GM23338 (cell line): ENCODE measurements at regions not wholly inside any gene's neighbourhood (a gene's known extent, or its start where the extent isn't known, plus 50 kb on each side); places are given as distances from the start of the nearest gene placed in this dataset.

Experiments
- ATAC-seq: fragments of 200-7000 bp; cut with Tn5 transposase; 3 replicates; pipeline ENCODE4 v1.9.1; 2020
- DNase-seq: peaks from one replicate; pipeline ENCODE4 v3.0.0-alpha.2; 2015; ENCODE audit warnings: low spot score
- H2AFZ ChIP-seq: fragments of 200-600 bp; sonication (generic); 2 replicates; pipeline ENCODE4 v1.8.0; 2016; ENCODE audit warnings: antibody characterized with exemption, mild to moderate bottlenecking, moderate library complexity
- H3F3A ChIP-seq: fragments of 200-600 bp; sonication (generic); replicated peaks from 2 replicates; pipeline ENCODE4 v1.8.0; 2017; ENCODE audit warnings: antibody characterized with exemption, mixed run types, low read depth
- H3K27ac ChIP-seq: fragments of 200-600 bp; sonication (generic); 2 replicates; pipeline ENCODE4 v1.6.1; 2016; ENCODE audit warnings: low read depth
- H3K27me3 ChIP-seq: fragments of 200-600 bp; sonication (generic); 2 replicates; pipeline ENCODE4 v1.8.0; 2016; ENCODE audit warnings: mild to moderate bottlenecking, mixed run types, moderate library complexity; ENCODE audit not compliant: insufficient read depth
- H3K36me3 ChIP-seq: fragments of 200-600 bp; sonication (generic); 2 replicates; pipeline ENCODE4 v1.8.0; 2016; ENCODE audit warnings: mild to moderate bottlenecking; ENCODE audit not compliant: insufficient read depth
- H3K4me1 ChIP-seq: fragments of 200-600 bp; sonication (generic); 2 replicates; pipeline ENCODE4 v1.8.0; 2016; ENCODE audit warnings: mild to moderate bottlenecking, moderate library complexity; ENCODE audit not compliant: insufficient read depth
- H3K4me2 ChIP-seq: fragments of 200-600 bp; sonication (generic); 2 replicates; pipeline ENCODE4 v1.7.1; 2017; ENCODE audit warnings: mixed run types
- H3K4me3 ChIP-seq: fragments of 200-600 bp; sonication (generic); 2 replicates; pipeline ENCODE4 v1.6.1; 2016; ENCODE audit warnings: mixed run types
- H3K79me2 ChIP-seq: fragments of 200-600 bp; sonication (generic); replicated peaks from 2 replicates; pipeline ENCODE4 v1.8.0; 2017; ENCODE audit warnings: mild to moderate bottlenecking; ENCODE audit not compliant: insufficient read depth
- H3K9me2 ChIP-seq: fragments of 200-600 bp; sonication (generic); 2 replicates; pipeline ENCODE4 v1.8.0; 2017; ENCODE audit not compliant: insufficient read depth
- H4K20me1 ChIP-seq: fragments of 200-600 bp; sonication (generic); replicated peaks from 2 replicates; pipeline ENCODE4 v1.8.0; 2017; ENCODE audit warnings: mild to moderate bottlenecking; ENCODE audit not compliant: insufficient read depth
- H3K27ac Mint-ChIP-seq: 2 replicates; pipeline ENCODE4 v1.8.0; 2020; ENCODE audit warnings: inconsistent platforms, mild to moderate bottlenecking, moderate library complexity, mixed read lengths
- H3K27me3 Mint-ChIP-seq: 3 replicates; pipeline ENCODE4 v1.8.0; 2022; ENCODE audit warnings: low read depth, mild to moderate bottlenecking, moderate library complexity, mixed read lengths, inconsistent platforms; ENCODE audit not compliant: insufficient read depth, poor library complexity
- H3K36me3 Mint-ChIP-seq: 3 replicates; pipeline ENCODE4 v1.8.0; 2021; ENCODE audit warnings: low read depth, mild to moderate bottlenecking, inconsistent platforms, moderate library complexity, mixed read lengths
- H3K4me1 Mint-ChIP-seq: 3 replicates; pipeline ENCODE4 v1.8.0; 2020; ENCODE audit warnings: mild to moderate bottlenecking, inconsistent platforms, mixed read lengths
- H3K4me3 Mint-ChIP-seq: 3 replicates; pipeline ENCODE4 v1.8.0; 2021; ENCODE audit warnings: moderate library complexity, mild to moderate bottlenecking, inconsistent platforms, mixed read lengths
- H3K9me3 Mint-ChIP-seq: 3 replicates; pipeline ENCODE4 v1.8.0; 2020; ENCODE audit warnings: moderate library complexity, mild to moderate bottlenecking, inconsistent platforms, mixed read lengths
- CREB1 ChIP-seq: fragments of 250-450 bp; sonication (Bioruptor Pico); IDR thresholded peaks from 2 replicates; pipeline ENCODE4 v1.5.0; 2020; ENCODE audit warnings: low read depth, mild to moderate bottlenecking, moderate library complexity
- EZH2phosphoT487 ChIP-seq: fragments of 200-600 bp; sonication (generic); IDR thresholded peaks from one replicate; pipeline ENCODE4 v1.8.1; 2018; ENCODE audit warnings: antibody characterized with exemption; ENCODE audit not compliant: unreplicated experiment
- JUNB ChIP-seq: IDR thresholded peaks from one replicate; pipeline ENCODE4 v1.6.1; 2016; ENCODE audit warnings: antibody characterized with exemption; ENCODE audit not compliant: unreplicated experiment
- POLR2AphosphoS5 ChIP-seq: IDR thresholded peaks from 2 replicates; pipeline ENCODE4 v1.6.1; 2016; ENCODE audit warnings: antibody characterized with exemption, low read depth
- ZNF331 ChIP-seq: fragments of 250-450 bp; sonication (Bioruptor Pico); IDR thresholded peaks from 2 replicates; pipeline ENCODE4 v1.5.0; 2020; ENCODE audit warnings: low read depth, mild to moderate bottlenecking, moderate library complexity
- TF ChIP-seq, protein P1 (sequence below): IDR thresholded peaks from one replicate; pipeline ENCODE4 v1.6.1; 2018; ENCODE audit warnings: antibody characterized with exemption; ENCODE audit not compliant: unreplicated experiment
- TF ChIP-seq, protein P2 (sequence below): fragments of 250-450 bp; sonication (Bioruptor Pico); IDR thresholded peaks from 2 replicates; pipeline ENCODE4 v1.5.0; 2020; ENCODE audit warnings: mild to moderate bottlenecking, moderate library complexity
- TF ChIP-seq, protein P3 (sequence below): IDR thresholded peaks from 2 replicates; pipeline ENCODE4 v1.6.1; 2016; ENCODE audit warnings: antibody characterized with exemption

DNA sequence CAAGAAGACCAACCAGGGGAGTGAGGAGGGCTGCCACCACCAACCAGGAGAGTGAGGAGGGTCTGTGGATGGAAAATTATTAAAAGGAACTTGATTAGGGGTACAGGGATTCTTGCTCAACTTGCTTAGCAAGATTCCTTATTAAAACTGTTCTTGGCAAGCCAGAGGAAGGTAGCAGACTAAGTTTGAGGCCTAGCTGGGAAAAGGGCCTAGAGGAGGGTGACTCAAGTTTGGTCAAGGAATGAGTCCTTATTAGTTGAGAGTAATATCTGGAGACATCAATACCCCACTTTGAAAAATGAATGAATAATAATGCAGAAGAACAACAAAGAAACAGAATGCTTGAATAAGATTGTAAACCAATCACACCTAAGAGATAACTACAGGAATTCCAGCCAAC, 612.4 kb upstream of the ZFP42 start (continued):
- TF ChIP-seq, protein P1, sequence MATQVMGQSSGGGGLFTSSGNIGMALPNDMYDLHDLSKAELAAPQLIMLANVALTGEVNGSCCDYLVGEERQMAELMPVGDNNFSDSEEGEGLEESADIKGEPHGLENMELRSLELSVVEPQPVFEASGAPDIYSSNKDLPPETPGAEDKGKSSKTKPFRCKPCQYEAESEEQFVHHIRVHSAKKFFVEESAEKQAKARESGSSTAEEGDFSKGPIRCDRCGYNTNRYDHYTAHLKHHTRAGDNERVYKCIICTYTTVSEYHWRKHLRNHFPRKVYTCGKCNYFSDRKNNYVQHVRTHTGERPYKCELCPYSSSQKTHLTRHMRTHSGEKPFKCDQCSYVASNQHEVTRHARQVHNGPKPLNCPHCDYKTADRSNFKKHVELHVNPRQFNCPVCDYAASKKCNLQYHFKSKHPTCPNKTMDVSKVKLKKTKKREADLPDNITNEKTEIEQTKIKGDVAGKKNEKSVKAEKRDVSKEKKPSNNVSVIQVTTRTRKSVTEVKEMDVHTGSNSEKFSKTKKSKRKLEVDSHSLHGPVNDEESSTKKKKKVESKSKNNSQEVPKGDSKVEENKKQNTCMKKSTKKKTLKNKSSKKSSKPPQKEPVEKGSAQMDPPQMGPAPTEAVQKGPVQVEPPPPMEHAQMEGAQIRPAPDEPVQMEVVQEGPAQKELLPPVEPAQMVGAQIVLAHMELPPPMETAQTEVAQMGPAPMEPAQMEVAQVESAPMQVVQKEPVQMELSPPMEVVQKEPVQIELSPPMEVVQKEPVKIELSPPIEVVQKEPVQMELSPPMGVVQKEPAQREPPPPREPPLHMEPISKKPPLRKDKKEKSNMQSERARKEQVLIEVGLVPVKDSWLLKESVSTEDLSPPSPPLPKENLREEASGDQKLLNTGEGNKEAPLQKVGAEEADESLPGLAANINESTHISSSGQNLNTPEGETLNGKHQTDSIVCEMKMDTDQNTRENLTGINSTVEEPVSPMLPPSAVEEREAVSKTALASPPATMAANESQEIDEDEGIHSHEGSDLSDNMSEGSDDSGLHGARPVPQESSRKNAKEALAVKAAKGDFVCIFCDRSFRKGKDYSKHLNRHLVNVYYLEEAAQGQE, result no peak
- TF ChIP-seq EZH2phosphoT487, result no peak

DNA sequence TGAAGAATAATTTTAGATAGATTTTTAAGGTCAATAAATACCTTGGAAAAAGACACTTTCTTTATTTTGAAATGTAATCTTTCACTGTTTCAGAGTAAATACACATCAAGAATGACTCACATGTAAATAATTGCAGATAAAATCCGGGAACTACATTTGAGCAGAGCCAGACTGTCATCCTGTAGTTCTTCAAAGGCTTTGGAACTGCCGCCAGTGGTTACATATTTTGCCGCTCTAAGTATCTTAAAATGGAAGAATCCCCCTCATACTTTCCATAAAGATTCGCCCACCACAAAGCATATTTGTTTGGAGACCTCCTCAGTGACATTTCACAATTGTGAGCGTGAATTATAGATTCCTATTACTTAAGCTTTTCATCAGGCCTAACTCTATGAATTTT, 607.8 kb upstream of the ZFP42 start:
- no peaks in the 10 kb centered on the region for H3K79me2 ChIP-seq
- no peak overlapping the region for H2AFZ ChIP-seq
- Mint-ChIP-seq H3K36me3 (no peaks in the 10 kb centered on the region), H3K4me3 (no peak overlapping the region), H3K9me3 (peaks cover under 1% of the 10 kb centered on the region; the same call in 1 of the 3 replicates), H3K27ac (no peak overlapping the region), H3K4me1 (no peaks in the 10 kb centered on the region), H3K27me3 (no peaks in the 10 kb centered on the region)
- 0 out of 2 replicates have a peak, but pooled peaks cover 13% of the 10 kb centered on the region for H3K9me2 ChIP-seq
- H3K4me1 ChIP-seq, result no peaks in the 10 kb centered on the region
- H3K27me3 ChIP-seq, result no peaks in the 10 kb centered on the region
- no peaks in the 10 kb centered on the region for H3K36me3 ChIP-seq
- H3K4me2 ChIP-seq, result no peak overlapping the region
- DNase-seq (no peak), ATAC-seq (no peak)
- no peak overlapping the region for H3K27ac ChIP-seq
- no peaks in the 10 kb centered on the region for H3F3A ChIP-seq
- no peak overlapping the region for H3K4me3 ChIP-seq
- no peak for TF ChIP-seq POLR2AphosphoS5
- no peak for TF ChIP-seq JUNB
- H4K20me1 ChIP-seq, result no peaks in the 10 kb centered on the region

DNA sequence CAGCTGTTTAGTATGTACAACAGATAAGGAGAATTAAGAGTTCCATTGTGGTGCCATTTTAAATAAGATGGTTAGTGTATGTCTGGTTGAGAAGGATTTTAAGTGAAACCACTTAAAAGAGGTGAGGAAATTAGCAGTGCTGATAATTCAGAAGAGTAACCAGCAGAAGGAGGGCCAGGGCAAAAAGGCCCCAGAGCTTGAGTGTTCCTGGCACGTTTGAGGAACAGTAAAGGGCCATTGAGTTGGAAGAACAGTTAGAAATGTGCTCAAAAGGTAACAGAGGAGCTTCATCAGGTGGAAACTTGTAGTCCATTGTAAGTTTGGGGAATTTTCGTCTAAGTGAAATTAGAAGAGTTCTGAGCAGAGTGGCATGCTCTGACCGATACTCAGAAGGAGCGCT, 606.2 kb upstream of the ZFP42 start:
- H3F3A ChIP-seq, result no peaks in the 10 kb centered on the region
- Mint-ChIP-seq H3K36me3 (no peaks in the 10 kb centered on the region), H3K4me3 (no peak overlapping the region), H3K27me3 (no peaks in the 10 kb centered on the region), H3K9me3 (no peaks in the 10 kb centered on the region), H3K4me1 (no peaks in the 10 kb centered on the region), H3K27ac (no peak overlapping the region)
- H4K20me1 ChIP-seq, result no peaks in the 10 kb centered on the region
- 0 out of 2 replicates have a peak, but pooled peaks cover 13% of the 10 kb centered on the region for H3K9me2 ChIP-seq
- no peaks in the 10 kb centered on the region for H3K27me3 ChIP-seq
- H3K27ac ChIP-seq, result no peak overlapping the region
- no peak for ATAC-seq
- no peaks in the 10 kb centered on the region for H3K36me3 ChIP-seq
- no peak for DNase-seq
- no peak overlapping the region for H3K4me3 ChIP-seq
- no peak overlapping the region for H3K4me2 ChIP-seq
- no peaks in the 10 kb centered on the region for H3K4me1 ChIP-seq
- no peaks in the 10 kb centered on the region for H3K79me2 ChIP-seq
- H2AFZ ChIP-seq, result no peak overlapping the region
- TF ChIP-seq ZNF331 (CRISPR knock-in tag), result no peak
- no peak for TF ChIP-seq POLR2AphosphoS5
- TF ChIP-seq CREB1 (CRISPR knock-in tag), result no peak
- TF ChIP-seq, protein P2, sequence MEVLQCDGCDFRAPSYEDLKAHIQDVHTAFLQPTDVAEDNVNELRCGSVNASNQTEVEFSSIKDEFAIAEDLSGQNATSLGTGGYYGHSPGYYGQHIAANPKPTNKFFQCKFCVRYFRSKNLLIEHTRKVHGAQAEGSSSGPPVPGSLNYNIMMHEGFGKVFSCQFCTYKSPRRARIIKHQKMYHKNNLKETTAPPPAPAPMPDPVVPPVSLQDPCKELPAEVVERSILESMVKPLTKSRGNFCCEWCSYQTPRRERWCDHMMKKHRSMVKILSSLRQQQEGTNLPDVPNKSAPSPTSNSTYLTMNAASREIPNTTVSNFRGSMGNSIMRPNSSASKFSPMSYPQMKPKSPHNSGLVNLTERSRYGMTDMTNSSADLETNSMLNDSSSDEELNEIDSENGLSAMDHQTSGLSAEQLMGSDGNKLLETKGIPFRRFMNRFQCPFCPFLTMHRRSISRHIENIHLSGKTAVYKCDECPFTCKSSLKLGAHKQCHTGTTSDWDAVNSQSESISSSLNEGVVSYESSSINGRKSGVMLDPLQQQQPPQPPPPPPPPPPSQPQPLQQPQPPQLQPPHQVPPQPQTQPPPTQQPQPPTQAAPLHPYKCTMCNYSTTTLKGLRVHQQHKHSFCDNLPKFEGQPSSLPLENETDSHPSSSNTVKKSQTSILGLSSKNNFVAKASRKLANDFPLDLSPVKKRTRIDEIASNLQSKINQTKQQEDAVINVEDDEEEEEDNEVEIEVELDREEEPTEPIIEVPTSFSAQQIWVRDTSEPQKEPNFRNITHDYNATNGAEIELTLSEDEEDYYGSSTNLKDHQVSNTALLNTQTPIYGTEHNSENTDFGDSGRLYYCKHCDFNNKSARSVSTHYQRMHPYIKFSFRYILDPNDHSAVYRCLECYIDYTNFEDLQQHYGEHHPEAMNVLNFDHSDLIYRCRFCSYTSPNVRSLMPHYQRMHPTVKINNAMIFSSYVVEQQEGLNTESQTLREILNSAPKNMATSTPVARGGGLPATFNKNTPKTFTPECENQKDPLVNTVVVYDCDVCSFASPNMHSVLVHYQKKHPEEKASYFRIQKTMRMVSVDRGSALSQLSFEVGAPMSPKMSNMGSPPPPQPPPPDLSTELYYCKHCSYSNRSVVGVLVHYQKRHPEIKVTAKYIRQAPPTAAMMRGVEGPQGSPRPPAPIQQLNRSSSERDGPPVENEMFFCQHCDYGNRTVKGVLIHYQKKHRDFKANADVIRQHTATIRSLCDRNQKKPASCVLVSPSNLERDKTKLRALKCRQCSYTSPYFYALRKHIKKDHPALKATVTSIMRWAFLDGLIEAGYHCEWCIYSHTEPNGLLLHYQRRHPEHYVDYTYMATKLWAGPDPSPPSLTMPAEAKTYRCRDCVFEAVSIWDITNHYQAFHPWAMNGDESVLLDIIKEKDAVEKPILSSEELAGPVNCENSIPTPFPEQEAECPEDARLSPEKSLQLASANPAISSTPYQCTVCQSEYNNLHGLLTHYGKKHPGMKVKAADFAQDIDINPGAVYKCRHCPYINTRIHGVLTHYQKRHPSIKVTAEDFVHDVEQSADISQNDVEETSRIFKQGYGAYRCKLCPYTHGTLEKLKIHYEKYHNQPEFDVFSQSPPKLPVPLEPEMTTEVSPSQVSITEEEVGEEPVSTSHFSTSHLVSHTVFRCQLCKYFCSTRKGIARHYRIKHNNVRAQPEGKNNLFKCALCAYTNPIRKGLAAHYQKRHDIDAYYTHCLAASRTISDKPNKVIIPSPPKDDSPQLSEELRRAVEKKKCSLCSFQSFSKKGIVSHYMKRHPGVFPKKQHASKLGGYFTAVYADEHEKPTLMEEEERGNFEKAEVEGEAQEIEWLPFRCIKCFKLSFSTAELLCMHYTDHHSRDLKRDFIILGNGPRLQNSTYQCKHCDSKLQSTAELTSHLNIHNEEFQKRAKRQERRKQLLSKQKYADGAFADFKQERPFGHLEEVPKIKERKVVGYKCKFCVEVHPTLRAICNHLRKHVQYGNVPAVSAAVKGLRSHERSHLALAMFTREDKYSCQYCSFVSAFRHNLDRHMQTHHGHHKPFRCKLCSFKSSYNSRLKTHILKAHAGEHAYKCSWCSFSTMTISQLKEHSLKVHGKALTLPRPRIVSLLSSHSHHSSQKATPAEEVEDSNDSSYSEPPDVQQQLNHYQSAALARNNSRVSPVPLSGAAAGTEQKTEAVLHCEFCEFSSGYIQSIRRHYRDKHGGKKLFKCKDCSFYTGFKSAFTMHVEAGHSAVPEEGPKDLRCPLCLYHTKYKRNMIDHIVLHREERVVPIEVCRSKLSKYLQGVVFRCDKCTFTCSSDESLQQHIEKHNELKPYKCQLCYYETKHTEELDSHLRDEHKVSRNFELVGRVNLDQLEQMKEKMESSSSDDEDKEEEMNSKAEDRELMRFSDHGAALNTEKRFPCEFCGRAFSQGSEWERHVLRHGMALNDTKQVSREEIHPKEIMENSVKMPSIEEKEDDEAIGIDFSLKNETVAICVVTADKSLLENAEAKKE (CRISPR knock-in tag), result no peak
- TF ChIP-seq, protein P3, sequence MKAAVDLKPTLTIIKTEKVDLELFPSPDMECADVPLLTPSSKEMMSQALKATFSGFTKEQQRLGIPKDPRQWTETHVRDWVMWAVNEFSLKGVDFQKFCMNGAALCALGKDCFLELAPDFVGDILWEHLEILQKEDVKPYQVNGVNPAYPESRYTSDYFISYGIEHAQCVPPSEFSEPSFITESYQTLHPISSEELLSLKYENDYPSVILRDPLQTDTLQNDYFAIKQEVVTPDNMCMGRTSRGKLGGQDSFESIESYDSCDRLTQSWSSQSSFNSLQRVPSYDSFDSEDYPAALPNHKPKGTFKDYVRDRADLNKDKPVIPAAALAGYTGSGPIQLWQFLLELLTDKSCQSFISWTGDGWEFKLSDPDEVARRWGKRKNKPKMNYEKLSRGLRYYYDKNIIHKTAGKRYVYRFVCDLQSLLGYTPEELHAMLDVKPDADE, result no peak
- TF ChIP-seq JUNB, result no peak
